HG02938 (cell line): ENCODE measurements at regions not wholly inside any gene's neighbourhood (a gene's known extent, or its start where the extent isn't known, plus 50 kb on each side); places are given as distances from the start of the nearest gene placed in this dataset.
"Not testable (repeated sequence)": the region's sequence is repeated elsewhere in the genome, so short reads cannot be mapped to it uniquely, and the experiment has no call there.

Experiments
- ATAC-seq: cut with Tn5 transposase; IDR thresholded peaks from one replicate; pipeline ENCODE4 v1.9.1; 2021; ENCODE audit warnings: mild to moderate bottlenecking, moderate library complexity; ENCODE audit not compliant: unreplicated experiment

DNA sequence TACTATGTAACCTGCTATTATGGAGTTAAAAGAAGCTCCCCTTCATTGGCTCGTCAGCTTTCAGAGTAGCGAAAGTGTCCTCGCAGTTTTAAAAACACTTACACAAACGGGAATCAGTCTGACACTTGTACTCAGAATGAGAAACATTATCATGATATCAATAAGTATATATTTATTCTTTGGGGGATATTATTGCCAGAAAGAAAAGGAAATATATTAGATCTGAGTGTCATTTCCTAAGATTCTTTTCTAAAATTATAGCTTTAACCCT, 584.5 kb downstream of the ZEB2 start:
- ATAC-seq = no peak

DNA sequence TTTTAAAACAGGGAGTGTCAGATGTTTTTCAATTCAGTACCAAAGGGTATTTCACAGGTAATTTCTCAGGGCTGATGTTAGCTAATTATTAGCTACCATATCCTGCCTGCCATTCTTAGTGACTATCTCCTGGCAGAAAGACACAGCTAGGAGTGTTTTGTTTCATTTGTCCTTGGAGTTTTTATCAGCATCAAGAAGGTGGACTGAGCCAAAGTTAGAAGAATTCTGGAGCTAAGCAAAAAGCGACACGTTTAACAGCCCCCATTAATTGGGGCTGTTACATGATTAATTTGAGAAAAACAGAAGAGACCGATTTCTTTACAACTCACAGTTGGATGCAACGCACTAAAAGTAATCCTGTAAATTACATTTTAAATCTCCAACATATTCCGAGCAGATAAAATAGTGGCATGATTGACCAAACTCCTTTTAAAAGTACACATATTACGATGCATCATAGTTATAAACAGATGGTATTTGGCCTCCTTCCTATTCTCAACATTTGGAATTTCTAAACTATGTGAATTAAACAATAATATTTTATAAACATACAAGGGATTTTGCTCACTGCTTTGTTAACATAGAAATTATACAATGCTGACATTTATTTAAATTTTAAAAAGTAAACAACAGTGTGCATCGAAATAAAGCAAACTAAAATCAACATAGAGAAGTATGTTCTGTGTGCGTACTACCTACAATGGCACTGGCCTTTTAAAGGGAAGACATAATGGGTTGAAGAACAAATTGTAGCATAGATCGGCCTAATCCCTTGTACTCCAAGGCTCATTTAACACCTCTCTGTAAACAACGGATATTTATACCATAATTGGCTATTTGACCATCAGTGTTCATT, 585.1 kb downstream of the ZEB2 start:
- ATAC-seq = peak; percentile 53

DNA sequence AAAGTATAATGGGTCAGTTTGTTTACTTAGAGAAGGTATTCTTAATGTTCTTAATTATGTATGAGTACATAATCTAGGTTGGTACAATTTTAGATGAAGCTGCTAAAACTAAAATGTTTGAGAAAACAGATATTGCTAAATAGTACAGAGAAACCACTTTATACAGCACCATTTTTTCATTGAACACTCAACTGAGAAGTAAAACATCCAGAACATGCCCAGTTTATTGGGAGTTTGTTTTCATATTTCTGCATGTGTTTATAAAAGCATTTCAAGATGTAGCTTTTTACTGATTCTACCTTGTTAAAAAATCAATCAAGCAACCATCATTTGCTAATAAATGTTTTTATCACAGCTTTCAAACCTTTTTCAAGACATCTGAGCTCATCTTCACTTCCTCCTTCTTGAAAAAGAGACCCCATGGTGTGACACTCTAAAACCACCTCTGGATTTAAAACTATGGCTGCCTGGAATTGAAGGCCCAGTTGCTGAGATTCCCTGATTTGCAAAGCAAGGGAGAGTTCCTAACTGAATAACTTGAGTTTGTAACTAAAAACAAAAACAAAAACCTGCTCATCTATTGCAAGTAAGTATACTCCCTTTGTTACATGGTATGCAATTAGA, 585.9 kb downstream of the ZEB2 start:
- ATAC-seq = peak; percentile 12

DNA sequence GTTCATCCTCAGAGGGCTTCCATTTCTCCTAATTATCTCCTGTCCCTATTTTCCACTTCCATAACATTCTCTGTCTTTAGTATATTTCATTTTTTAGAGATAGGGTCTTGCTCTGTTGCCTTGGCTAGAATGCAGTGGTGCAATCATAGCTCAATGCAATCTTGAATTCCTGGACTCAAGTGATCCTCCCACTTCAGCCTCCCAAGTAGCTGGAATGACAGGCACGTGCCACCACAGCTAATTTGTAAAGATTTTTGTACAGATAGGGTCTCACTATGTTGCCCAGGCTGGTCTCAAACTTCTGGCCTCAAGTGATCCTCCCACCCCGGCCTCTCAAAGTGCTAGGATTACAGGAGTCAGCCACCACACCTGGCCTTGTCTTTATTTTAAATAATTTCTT, 589.0 kb downstream of the ZEB2 start:
- no peak for ATAC-seq

DNA sequence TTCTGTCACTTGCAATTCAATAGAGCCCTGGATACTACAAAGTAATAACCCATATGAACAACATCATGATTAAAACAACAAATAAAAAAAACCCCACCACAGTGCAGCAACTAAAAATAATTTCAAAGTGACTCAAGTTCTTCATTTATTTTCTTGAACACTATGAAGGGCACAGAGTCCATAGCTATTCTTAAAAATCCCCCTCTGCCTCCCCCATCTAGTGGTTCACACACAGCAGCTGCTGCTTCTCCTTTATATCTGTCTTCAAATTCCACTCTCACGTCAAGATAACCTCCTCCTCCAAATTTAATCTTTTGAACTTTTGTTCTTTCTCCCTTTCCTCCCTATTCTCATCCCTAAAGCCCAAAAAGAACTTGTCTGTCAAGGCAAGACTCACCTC, 591.3 kb downstream of the ZEB2 start:
- ATAC-seq = no peak

DNA sequence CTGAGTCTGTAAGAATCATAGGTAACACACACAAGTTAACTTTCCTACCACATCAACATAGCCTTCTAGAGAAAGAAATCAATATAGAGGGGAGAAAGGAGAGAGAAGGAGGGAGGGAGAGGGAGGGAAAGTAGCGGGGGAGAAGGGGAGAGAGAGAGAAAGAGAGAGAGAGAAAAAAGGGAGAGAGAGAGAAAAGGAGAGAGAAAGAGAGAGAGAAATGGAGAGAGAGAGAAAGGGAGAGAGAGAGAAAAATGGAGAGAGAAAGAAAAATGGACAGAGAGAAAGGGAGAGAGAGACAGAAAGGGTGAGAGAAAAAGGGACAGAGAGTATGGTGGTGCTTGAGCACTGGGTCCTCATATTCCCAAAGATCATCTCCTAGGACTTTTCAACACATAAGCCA, 591.7 kb downstream of the ZEB2 start:
- ATAC-seq = no peak

DNA sequence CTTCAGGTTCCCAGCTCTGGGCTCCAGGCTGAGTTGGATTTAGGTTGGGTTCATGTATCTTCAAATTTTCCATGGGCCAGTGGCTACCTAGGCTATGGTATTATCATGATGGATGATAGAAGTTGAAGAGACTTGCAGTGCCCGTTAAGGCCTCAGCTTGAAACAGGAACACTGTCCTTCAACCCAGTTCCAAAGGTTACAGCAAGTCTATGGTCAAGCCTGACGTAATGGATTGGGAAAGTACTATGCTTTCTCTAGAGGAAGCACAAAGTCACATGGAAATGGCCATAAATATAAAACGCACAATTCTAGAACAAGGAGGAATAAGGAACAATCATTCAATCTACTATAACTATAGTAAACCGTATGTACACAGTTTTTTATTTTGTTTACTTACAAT, 593.2 kb downstream of the ZEB2 start:
- no peak for ATAC-seq

DNA sequence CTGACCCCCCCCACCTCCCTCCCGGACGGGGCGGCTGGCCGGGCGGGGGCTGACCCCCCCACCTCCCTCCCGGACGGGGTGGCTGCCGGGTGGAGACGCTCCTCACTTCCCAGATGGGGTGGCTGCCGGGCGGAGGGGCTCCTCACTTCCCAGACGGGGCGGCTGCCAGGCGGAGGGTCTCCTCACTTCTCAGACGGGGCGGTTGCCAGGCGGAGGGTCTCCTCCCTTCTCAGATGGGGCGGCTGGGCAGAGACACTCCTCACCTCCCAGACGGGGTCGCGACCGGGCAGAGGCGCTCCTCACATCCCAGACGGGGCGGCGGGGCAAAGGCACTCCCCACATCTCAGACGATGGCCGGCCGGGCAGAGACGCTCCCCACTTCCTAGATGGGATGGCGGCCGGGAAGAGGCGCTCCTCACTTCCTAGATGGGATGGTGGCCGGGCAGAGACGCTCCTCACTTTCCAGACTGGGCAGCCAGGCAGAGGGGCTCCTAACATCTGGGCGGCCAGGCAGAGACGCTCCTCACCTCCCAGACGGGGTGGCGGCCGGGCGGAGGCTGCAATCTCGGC, 597.6 kb downstream of the ZEB2 start:
- ATAC-seq = not testable (repeated sequence)

DNA sequence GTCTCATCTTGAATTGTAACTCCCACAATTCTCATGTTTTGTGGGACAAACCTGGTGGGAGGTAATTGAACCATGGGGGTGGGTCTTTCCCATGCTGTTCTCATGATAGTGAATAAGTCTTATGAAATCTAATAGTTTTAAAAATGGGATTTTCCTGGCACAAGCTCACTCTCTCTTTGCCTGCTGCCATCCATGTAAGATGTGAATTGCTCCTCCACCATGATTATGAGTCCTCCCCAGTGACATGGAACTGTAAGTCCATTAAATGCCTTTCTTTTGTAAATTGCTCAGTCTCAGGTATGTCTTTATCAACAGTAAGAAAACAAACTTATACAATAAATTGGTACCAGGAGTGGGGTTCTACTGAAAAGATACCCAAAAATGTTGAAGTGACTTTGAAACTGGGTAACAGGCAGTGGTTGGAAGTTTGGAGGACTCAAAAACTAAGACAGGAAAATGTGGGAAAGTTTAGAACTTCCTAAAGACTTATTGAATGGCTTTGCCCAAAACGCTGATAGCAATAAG, 601.4 kb downstream of the ZEB2 start:
- ATAC-seq = no peak

DNA sequence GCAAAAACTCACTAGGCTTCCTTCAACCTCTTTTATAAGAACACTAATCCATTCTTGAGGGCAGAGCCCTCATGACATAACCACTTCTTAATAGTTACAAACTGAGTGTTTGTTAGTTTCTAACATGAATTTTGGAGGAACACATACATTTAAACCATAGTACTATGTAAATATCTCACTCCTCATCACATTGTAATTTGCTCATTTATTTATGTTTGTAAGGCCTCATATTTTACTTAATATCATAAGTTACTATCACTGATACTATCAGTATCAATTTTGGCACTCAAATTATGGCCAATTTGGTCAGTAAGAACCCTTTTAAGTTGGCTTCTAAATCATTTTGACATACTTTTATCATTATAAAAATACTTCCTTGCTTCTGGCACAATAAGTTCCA, 603.1 kb downstream of the ZEB2 start:
- no peak for ATAC-seq

DNA sequence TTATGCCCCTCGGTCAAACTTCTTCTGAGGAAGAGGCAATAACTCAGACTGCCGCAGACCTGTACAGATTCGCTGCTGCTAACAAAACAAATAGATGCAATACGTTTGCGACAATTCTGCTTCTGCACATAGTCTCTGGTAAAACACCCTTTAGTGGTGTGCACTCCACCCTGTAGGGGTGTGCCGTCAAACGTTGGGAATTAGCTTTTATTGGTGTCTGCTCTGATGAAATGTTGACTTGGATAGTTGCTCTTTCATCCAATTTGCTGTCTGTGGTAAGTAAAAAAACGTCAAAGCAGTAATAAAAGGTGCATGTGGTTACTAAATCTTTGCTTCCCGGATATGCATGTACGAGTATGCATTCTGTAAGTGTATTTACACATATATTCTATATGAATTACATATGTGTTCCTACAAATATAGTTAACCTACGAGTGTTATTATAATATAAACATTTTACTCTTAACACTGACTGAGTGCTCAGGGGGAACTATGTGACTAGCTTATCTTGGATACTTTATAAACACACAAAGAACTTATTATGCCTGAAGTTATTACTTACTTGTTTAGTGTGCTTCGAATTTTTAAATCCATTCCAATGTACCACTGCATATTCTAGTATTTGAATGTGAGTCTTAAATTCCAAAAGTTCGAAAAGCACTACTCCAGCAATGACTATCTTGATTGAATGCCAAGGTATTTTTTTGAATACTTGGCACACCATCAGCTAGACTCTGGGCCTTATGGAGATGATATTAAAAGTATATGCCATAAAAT, 610.2 kb downstream of the ZEB2 start:
- ATAC-seq = no peak

DNA sequence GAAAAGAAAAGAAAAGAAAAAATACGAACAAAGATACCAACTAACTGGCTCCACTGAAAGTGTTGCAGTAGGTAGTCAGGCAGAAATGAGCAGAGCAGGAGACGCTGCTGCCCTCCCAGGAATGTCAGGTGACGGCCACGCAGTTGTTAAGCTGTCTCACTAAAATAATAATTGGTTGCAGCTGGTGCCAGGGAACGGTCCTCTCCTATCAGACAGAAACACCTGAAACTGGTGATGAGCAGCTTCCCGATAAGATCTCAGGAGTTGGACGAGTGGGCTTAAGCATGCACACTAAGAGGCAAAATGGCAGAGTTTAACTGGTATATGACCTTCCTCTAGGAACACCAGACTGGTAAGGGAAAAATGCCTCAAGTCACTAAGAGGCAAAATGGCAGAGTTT, 611.1 kb downstream of the ZEB2 start:
- no peak for ATAC-seq

DNA sequence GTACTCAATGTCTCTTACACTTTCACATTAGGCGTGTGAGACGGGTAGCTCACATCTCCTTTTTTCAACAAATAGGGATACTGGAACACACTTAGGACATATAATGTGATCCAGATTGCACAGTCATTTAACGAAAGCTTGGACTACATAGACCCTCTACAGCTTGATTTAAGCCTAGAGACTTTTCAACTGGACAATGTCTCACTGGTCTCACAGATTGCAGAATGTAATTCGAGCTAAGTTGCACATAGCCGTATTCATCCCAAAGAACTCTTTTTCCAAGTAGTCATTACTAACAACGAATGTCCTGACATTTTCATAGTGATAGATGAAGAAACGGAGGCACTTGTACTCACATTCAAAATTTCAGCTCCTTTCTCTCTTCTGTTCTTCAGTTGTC, 612.1 kb downstream of the ZEB2 start:
- no peak for ATAC-seq

DNA sequence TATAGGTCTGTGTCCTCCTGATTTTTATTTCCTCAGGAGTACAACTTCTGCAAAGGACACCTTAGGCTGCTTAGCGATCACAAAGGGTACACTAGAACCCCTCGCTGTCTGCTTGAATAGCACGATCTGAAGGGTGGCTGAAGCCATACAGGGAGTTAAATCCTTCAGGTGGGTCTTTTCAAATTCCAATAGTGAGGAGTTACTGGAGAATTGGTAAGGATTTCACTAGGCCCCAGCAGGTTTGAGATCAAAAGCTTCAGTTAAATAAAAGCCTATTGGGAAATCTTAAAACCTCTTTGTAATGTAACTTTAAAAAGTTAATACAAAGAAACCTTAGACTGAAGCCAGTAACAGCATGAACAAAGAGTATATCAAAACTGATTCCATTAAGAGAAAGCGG, 613.1 kb downstream of the ZEB2 start:
- no peak for ATAC-seq

DNA sequence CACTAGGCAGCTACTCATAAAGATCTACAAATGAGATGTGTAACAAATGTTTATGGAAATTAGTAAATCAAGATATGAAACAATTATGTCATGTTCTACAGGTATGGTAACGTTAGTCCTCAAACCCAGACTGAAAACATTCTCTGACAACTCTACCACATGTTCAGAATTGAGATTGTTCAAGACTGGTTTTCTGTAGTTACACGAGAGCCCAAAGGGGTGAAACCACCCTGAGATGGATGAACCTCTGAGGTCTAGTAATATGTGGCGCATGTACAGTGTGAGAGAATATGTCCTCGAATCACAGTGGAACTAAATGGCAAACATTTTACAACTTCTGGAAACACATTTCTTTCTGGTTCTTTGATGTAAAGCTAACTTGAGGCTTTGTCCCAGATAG, 614.3 kb downstream of the ZEB2 start:
- no peak for ATAC-seq

DNA sequence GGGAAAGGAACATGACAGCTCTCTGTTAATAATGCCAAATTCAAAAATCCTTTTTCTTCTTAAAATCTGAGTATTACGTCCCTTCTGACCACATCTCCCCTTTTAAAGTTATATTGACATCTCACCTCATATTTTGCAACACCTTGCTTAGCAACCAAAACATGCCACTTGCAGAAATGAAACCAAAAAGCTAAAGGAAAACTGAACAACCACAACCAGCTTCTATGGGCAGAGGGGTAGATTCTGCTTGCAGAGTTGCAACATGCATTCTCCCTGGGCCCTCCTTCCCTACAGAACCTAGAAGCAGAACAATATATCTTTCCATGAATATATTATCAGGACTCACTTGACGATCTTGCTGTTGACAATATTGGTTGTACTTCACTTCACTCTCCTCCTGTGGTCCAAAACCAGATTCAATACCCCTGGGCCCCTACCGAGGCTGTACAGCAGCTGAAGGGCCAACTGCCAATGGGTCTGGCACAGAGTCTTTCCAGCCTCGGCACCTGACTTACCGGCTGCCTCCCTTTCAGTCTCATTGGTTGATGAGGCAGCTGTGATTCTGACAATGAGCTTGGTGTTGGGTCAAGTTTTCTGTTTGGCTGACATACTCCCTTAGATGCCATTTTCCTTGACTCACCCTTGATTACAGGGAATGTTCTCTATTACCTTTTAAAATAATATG, 616.6 kb downstream of the ZEB2 start:
- no peak for ATAC-seq

DNA sequence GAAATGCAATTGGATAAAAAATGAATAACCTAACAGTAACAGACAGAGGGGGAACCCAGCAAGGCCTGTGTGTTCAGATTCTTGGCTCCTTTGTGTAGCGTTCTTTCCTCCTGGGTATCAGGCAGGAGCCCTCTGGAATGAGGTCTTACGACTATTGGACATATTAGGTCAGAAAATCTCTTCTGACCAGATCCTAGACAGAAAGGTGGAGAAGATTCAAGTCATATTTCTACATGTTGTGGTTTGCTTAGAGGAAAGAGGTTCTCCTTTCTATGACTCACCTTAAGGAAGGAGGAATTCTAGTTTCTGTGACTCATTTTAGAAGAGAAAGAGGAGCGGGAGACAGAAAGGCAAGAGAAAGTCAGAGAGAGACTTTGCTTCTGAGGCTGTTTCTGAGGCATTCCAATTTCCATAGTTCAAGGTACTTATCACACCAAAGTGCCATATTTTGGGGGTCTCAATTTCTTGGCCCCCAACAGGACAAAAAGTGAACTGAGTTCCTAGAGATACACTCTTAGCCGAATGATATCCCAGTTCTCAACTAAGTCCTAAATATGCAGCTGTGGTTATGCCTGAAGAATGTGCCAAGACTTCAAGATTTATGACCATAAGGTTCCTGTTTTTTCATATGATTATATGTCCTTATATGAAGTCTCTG, 618.6 kb downstream of the ZEB2 start:
- peak; percentile 80 for ATAC-seq

DNA sequence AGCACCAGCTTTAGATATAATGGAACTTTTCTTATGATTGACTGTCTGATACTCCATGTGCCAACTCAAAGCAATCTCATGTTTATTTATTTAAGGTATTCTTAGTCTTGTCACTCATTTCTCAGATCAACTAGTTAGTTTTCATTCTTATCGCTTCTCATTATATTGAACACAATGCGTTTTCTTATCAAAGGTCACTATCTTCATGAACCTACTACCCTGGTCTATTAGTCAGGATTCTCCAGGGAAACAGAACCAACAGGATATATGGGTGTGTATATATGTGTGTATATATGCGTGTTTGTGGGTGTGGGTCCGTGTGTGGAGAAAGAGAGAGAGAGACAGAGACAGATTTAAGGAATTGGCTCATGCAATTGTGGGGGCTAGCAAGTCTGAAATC, 619.9 kb downstream of the ZEB2 start:
- ATAC-seq = no peak

DNA sequence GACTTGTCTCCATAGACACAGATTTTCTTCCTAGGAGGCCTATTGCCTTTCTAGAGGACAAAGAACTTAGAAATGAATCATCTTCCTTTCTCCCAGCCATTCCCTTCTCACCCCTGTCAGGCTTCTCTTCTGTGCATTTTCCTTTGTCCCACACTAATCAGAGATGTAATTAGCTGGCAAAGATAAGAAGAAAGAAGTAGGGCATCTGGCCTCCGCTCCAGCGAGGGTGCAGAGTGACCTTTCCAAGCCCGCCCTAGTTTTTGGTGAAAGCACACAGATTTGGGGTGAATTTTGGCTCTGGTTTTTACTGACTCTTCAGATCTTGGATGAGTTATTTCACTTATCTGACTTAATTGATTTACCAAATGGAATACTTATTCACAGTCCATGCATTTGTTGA, 626.5 kb downstream of the ZEB2 start:
- ATAC-seq = no peak

DNA sequence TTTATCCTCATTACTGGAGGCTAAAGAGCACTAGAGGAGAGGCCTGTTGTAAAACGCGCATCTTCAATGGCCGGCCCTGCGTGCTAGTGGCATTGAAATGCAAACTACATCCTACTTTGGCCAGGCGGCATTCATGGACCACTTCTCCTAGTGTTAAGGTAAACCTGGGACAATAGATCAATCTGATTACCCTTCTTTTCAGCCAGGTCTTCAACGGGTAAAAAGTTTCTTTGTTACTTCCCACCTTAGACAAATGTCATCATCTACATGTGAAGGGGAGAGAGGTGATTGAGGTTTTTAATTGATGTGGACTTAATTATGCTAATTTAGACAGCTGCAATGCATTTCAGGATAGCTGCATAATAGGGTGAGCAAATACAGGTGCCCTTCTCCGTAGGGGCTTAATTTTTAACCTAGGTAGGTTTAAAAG, 628.0 kb downstream of the ZEB2 start:
- no peak for ATAC-seq
